HepG2 (cell line): ENCODE measurements at regions not wholly inside any gene's neighbourhood (a gene's known extent, or its start where the extent isn't known, plus 50 kb on each side); places are given as distances from the start of the nearest gene placed in this dataset.

Experiments used
- EEA1 ChIP-seq: sonication (generic); formaldehyde crosslinking; IDR thresholded peaks from 2 replicates; pipeline ENCODE4 v1.5.1; 2020; ENCODE audit warnings: mild to moderate bottlenecking, missing genetic modification reagents, borderline replicate concordance
- ELF1 ChIP-seq: sonication (generic); formaldehyde crosslinking; IDR thresholded peaks from 2 replicates; pipeline ENCODE4 v1.4.0; 2020; ENCODE audit warnings: missing genetic modification reagents
- MED1 ChIP-seq: sonication (generic); formaldehyde crosslinking; IDR thresholded peaks from 2 replicates; pipeline ENCODE4 v1.4.0; 2020; ENCODE audit warnings: missing genetic modification reagents
- RFX3 ChIP-seq: IDR thresholded peaks from 2 replicates; pipeline ENCODE4 v1.6.1; 2016; ENCODE audit warnings: missing biosample characterization, missing genetic modification reagents
- RFXAP ChIP-seq: sonication (generic); formaldehyde crosslinking; IDR thresholded peaks from 2 replicates; pipeline ENCODE4 v1.4.0; 2020; ENCODE audit warnings: missing genetic modification reagents, borderline replicate concordance
- RORA ChIP-seq: sonication (generic); formaldehyde crosslinking; IDR thresholded peaks from 2 replicates; pipeline ENCODE4 v1.5.0; 2020; ENCODE audit warnings: mild to moderate bottlenecking, missing genetic modification reagents, moderate library complexity
- SAP130 ChIP-seq: IDR thresholded peaks from 2 replicates; pipeline ENCODE4 v1.6.1; 2016; ENCODE audit warnings: low read depth
- SKI ChIP-seq: fragments of 450-650 bp; IDR thresholded peaks from one replicate; pipeline ENCODE4 v1.6.1; 2018; ENCODE audit warnings: mild to moderate bottlenecking; ENCODE audit not compliant: partially characterized antibody
- YY1 ChIP-seq: IDR thresholded peaks from 2 replicates; pipeline ENCODE4 v1.6.1; 2011; ENCODE audit warnings: low read length, low read depth, moderate library complexity, mild to moderate bottlenecking; ENCODE audit not compliant: insufficient read depth, insufficient replicate concordance
- ZBTB21 ChIP-seq: sonication (generic); formaldehyde crosslinking; IDR thresholded peaks from 2 replicates; pipeline ENCODE4 v1.4.0; 2020; ENCODE audit warnings: missing genetic modification reagents
- ZIK1 ChIP-seq: sonication (generic); formaldehyde crosslinking; IDR thresholded peaks from 2 replicates; pipeline ENCODE4 v1.5.0; 2020; ENCODE audit warnings: mild to moderate bottlenecking, low read depth, missing genetic modification reagents, borderline replicate concordance
- ZNF256 ChIP-seq: sonication (generic); formaldehyde crosslinking; conservative IDR thresholded peaks from 2 replicates; pipeline ENCODE4 v1.4.0; 2020; ENCODE audit warnings: missing genetic modification reagents
- ZNF260 ChIP-seq: sonication (generic); formaldehyde crosslinking; IDR thresholded peaks from 2 replicates; pipeline ENCODE4 v1.4.0; 2020; ENCODE audit warnings: missing genetic modification reagents, low read depth, mild to moderate bottlenecking, borderline replicate concordance
- ZNF343 ChIP-seq: sonication (generic); formaldehyde crosslinking; IDR thresholded peaks from 2 replicates; pipeline ENCODE4 v1.4.0; 2020; ENCODE audit warnings: mild to moderate bottlenecking, missing genetic modification reagents
- TF ChIP-seq, protein P1 (sequence below), 2 experiments: fragments of 450-650 bp in 1 of 2; sonication (generic) in 1 of 2; formaldehyde crosslinking in 1 of 2; IDR thresholded peaks; 2 replicates each; pipeline versions ENCODE4 v1.6.1 to v1.8.0; 2016 to 2022; ENCODE audit warnings: antibody characterized with exemption in 1 of 2, mild to moderate bottlenecking in 1 of 2, missing genetic modification reagents in 1 of 2
- TF ChIP-seq, protein P2 (sequence below): fragments of 450-650 bp; IDR thresholded peaks from 2 replicates; pipeline ENCODE4 v1.6.1; 2016
- TF ChIP-seq, protein P3 (sequence below): sonication (generic); formaldehyde crosslinking; IDR thresholded peaks from 2 replicates; pipeline ENCODE4 v1.4.0; 2020; ENCODE audit warnings: missing genetic modification reagents

DNA sequence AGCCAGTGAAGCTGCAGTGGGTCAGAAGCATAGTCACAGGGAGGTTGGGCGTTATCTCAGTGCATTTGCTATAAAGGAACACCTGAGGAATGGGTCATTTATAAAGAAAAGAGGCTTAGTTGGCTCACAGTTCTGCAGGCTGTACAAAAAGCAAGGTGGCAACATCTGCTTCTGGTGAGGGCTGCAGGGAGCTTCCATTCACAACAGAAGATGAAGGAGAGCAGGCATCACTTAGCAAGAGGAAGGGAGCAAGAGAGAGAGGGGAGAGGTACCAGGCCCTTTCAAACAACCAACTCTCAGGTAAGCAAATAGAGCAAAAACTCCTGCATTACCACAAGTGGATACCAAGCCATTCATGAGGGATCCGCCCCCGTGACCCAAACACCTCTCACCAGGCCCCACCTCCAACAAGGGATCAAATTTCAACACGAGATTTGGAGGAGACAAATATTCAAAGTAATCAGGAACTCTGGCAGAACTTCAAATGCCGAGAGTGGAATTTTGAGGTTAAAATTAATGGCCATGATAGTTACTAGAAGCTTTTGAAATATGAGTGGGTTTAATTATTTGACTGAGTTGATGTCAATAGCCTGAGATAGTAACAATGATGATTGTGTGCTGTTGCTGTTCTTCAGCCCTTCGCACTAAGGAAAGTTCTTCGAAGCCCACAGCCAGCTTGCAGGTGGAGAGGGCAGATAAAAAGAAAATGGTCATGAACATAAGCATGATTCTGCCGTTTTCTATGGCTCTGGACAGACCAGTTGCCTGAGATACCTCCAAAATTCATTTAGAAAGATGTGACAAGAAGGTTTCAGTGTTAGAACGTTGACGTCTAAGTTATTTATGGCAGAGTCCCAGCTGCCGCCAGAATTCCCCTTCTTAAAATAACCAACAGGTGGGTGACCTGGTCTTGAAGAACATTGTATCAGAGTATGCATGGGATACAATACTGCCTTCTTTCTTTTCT lies 55.3 kb upstream of the ADTRP start (continued):
- TF ChIP-seq, protein P1, sequence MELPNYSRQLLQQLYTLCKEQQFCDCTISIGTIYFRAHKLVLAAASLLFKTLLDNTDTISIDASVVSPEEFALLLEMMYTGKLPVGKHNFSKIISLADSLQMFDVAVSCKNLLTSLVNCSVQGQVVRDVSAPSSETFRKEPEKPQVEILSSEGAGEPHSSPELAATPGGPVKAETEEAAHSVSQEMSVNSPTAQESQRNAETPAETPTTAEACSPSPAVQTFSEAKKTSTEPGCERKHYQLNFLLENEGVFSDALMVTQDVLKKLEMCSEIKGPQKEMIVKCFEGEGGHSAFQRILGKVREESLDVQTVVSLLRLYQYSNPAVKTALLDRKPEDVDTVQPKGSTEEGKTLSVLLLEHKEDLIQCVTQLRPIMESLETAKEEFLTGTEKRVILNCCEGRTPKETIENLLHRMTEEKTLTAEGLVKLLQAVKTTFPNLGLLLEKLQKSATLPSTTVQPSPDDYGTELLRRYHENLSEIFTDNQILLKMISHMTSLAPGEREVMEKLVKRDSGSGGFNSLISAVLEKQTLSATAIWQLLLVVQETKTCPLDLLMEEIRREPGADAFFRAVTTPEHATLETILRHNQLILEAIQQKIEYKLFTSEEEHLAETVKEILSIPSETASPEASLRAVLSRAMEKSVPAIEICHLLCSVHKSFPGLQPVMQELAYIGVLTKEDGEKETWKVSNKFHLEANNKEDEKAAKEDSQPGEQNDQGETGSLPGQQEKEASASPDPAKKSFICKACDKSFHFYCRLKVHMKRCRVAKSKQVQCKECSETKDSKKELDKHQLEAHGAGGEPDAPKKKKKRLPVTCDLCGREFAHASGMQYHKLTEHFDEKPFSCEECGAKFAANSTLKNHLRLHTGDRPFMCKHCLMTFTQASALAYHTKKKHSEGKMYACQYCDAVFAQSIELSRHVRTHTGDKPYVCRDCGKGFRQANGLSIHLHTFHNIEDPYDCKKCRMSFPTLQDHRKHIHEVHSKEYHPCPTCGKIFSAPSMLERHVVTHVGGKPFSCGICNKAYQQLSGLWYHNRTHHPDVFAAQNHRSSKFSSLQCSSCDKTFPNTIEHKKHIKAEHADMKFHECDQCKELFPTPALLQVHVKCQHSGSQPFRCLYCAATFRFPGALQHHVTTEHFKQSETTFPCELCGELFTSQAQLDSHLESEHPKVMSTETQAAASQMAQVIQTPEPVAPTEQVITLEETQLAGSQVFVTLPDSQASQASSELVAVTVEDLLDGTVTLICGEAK (IDR thresholded peaks at IDR 0.05): no peak
- TF ChIP-seq, protein P1 (CRISPR knock-in tag; IDR thresholded peaks at IDR 0.05): no peak
- TF ChIP-seq ZNF260 (CRISPR knock-in tag) (no peak), ZBTB21 (CRISPR knock-in tag) (no peak), ELF1 (no peak), RFXAP (no peak), MED1 (no peak), RFX3 (CRISPR knock-in tag) (no peak), YY1 (no peak), ZNF343 (CRISPR knock-in tag) (no peak), SAP130 (CRISPR knock-in tag) (no peak), RORA (CRISPR knock-in tag) (no peak), SKI (no peak), ZNF256 (no peak), ZIK1 (CRISPR knock-in tag) (no peak), EEA1 (CRISPR knock-in tag) (no peak)
- TF ChIP-seq, protein P2, sequence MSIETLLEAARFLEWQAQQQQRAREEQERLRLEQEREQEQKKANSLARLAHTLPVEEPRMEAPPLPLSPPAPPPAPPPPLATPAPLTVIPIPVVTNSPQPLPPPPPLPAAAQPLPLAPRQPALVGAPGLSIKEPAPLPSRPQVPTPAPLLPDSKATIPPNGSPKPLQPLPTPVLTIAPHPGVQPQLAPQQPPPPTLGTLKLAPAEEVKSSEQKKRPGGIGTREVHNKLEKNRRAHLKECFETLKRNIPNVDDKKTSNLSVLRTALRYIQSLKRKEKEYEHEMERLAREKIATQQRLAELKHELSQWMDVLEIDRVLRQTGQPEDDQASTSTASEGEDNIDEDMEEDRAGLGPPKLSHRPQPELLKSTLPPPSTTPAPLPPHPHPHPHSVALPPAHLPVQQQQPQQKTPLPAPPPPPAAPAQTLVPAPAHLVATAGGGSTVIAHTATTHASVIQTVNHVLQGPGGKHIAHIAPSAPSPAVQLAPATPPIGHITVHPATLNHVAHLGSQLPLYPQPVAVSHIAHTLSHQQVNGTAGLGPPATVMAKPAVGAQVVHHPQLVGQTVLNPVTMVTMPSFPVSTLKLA: no peak
- TF ChIP-seq, protein P3, sequence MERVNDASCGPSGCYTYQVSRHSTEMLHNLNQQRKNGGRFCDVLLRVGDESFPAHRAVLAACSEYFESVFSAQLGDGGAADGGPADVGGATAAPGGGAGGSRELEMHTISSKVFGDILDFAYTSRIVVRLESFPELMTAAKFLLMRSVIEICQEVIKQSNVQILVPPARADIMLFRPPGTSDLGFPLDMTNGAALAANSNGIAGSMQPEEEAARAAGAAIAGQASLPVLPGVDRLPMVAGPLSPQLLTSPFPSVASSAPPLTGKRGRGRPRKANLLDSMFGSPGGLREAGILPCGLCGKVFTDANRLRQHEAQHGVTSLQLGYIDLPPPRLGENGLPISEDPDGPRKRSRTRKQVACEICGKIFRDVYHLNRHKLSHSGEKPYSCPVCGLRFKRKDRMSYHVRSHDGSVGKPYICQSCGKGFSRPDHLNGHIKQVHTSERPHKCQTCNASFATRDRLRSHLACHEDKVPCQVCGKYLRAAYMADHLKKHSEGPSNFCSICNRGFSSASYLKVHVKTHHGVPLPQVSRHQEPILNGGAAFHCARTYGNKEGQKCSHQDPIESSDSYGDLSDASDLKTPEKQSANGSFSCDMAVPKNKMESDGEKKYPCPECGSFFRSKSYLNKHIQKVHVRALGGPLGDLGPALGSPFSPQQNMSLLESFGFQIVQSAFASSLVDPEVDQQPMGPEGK: no peak
